HepG2 (cell line): ENCODE measurements at regions not wholly inside any gene's neighbourhood (a gene's known extent, or its start where the extent isn't known, plus 50 kb on each side); places are given as distances from the start of the nearest gene placed in this dataset.

Source experiments
- DR1 ChIP-seq: sonication (generic); formaldehyde crosslinking; IDR thresholded peaks from 2 replicates; pipeline ENCODE4 v1.8.0; 2021; ENCODE audit warnings: mild to moderate bottlenecking, missing genetic modification reagents, inconsistent platforms
- GATA4 ChIP-seq: sonication (generic); IDR thresholded peaks from 2 replicates; pipeline ENCODE4 v1.6.1; 2016; ENCODE audit warnings: antibody characterized with exemption, low read depth, borderline replicate concordance
- GTF3A ChIP-seq: sonication (generic); formaldehyde crosslinking; conservative IDR thresholded peaks from 2 replicates; pipeline ENCODE4 v1.4.0; 2020; ENCODE audit warnings: mild to moderate bottlenecking, missing genetic modification reagents
- HHEX ChIP-seq: IDR thresholded peaks from 2 replicates; pipeline ENCODE4 v1.6.1; 2016; ENCODE audit warnings: control low read depth
- HOXA5 ChIP-seq: sonication (generic); formaldehyde crosslinking; IDR thresholded peaks from 2 replicates; pipeline ENCODE4 v1.4.0; 2020; ENCODE audit warnings: missing genetic modification reagents
- MIER3 ChIP-seq: IDR thresholded peaks from 2 replicates; pipeline ENCODE4 v1.6.1; 2016; ENCODE audit warnings: missing compliant biosample characterization, borderline replicate concordance
- ZBTB20 ChIP-seq: sonication (generic); formaldehyde crosslinking; IDR thresholded peaks from 2 replicates; pipeline ENCODE4 v1.8.1; 2023; ENCODE audit warnings: missing genetic modification reagents, low read depth, mild to moderate bottlenecking, borderline replicate concordance
- TF ChIP-seq, protein P1 (sequence below): sonication (generic); formaldehyde crosslinking; IDR thresholded peaks from 2 replicates; pipeline ENCODE4 v1.4.0; 2020; ENCODE audit warnings: mild to moderate bottlenecking, missing genetic modification reagents
- TF ChIP-seq, protein P2 (sequence below): sonication (generic); formaldehyde crosslinking; IDR thresholded peaks from 2 replicates; pipeline ENCODE4 v1.4.0; 2020; ENCODE audit warnings: missing genetic modification reagents
- TF ChIP-seq, protein P3 (sequence below): sonication (generic); formaldehyde crosslinking; IDR thresholded peaks from 2 replicates; pipeline ENCODE4 v1.4.0; 2020; ENCODE audit warnings: missing genetic modification reagents
- TF ChIP-seq, protein P4 (sequence below): sonication (generic); formaldehyde crosslinking; IDR thresholded peaks from 2 replicates; pipeline ENCODE4 v1.8.1; 2022; ENCODE audit warnings: mild to moderate bottlenecking, missing genetic modification reagents

DNA sequence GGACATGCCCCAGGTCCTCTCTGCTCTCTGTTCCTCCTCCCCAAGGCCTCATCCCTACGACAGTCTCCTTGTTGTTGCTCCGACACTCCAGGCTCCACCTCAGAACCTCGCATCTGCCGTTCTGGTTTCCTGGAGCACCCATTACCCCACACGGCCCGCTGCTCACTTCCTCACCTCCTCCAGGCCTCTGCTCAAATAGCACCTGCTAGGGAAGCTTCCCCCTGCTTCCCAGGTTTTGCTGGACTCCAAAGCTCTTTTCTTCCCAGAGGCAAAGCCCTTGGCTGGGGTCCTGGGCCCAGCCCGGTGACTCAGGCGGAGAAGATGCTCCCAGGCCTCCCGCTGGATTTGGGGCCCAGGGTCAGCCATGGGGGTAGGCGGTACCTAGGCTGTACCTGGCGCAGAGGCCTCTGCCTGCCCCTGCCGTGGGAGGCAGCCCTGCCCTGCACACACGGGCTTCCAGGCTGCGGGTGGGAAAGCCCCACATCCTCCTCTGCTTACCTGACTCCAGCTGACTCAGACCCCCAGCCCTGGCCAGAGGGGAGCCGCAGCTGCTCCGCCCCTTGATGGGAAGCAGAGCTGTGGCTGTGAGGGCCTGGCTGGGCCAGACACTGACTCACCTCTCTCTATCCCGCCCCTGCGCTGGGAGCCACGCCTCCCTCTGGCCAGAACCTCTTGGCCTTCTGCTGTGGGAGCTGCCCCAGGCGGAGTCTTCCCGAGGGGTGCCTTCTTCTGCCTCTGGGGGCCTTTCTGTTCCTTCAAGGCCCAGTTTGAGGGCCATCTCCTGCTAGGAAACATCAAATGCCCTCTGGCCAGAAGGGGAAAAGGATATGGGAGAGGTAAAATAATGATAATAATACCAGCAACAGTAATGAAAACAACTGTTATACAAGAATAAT is 130.5 kb downstream of the CEBPB start (continued):
- TF ChIP-seq, protein P1, sequence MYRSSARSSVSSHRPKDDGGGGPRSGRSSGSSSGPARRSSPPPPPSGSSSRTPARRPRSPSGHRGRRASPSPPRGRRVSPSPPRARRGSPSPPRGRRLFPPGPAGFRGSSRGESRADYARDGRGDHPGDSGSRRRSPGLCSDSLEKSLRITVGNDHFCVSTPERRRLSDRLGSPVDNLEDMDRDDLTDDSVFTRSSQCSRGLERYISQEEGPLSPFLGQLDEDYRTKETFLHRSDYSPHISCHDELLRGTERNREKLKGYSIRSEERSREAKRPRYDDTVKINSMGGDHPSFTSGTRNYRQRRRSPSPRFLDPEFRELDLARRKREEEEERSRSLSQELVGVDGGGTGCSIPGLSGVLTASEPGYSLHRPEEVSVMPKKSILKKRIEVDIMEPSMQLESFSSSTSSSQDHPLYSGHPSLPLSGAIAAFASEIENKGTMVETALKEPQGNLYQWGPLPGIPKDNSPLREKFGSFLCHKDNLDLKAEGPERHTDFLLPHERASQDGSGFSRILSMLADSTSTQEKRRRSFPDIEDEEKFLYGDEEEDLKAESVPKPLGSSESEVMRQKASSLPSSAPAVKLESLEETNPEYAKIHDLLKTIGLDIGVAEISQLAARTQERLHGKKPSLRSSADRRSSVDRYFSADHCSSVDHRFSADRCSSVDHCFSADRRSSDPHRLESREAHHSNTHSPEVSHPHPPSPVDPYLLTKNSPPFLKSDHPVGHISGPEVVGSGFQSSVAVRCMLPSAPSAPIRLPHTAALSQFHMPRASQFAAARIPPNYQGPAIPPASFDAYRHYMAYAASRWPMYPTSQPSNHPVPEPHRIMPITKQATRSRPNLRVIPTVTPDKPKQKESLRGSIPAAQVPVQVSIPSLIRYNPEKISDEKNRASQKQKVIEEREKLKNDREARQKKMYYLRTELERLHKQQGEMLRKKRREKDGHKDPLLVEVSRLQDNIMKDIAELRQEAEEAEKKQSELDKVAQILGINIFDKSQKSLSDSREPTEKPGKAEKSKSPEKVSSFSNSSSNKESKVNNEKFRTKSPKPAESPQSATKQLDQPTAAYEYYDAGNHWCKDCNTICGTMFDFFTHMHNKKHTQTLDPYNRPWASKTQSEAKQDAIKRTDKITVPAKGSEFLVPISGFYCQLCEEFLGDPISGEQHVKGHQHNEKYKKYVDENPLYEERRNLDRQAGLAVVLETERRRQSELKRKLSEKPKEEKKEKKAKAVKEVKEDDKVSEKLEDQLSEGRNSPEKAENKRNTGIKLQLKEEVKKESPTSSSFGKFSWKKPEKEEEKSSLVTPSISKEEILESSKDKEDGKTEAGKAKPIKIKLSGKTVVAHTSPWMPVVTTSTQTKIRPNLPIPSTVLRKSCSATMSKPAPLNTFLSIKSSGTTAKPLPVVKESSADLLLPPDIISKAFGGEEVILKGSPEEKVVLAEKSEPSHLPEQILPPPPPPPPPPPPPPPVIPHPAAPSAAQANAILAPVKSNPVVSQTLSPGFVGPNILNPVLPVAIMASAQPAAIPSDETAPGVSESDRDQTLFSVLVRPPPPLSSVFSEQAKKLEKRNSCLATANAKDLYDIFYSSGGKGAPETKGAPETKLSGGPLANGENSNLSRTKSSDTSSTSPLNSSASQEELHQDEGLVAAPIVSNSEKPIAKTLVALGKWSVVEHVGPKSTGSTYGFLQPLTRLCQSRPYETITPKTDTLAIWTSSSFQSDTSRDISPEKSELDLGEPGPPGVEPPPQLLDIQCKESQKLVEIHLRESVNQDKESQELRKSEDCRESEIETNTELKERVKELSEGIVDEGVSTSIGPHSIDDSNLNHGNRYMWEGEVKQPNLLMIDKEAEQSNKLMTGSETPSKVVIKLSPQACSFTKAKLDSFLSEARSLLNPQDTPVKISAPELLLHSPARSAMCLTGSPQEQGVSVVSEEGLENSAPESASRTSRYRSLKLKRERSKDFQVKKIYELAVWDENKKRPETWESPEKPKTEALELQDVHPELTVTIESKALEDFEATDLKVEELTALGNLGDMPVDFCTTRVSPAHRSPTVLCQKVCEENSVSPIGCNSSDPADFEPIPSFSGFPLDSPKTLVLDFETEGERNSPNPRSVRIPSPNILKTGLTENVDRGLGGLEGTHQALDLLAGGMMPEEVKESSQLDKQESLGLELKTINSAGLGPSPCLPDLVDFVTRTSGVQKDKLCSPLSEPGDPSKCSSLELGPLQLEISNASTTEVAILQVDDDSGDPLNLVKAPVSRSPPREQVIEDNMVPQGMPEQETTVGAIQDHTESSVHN: 0 out of 2 replicates have a peak, but pooled peaks have one; percentile 50
- TF ChIP-seq ZBTB20 (CRISPR knock-in tag): peak; percentile 87
- no peak for TF ChIP-seq GATA4
- TF ChIP-seq, protein P2, sequence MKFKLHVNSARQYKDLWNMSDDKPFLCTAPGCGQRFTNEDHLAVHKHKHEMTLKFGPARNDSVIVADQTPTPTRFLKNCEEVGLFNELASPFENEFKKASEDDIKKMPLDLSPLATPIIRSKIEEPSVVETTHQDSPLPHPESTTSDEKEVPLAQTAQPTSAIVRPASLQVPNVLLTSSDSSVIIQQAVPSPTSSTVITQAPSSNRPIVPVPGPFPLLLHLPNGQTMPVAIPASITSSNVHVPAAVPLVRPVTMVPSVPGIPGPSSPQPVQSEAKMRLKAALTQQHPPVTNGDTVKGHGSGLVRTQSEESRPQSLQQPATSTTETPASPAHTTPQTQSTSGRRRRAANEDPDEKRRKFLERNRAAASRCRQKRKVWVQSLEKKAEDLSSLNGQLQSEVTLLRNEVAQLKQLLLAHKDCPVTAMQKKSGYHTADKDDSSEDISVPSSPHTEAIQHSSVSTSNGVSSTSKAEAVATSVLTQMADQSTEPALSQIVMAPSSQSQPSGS: no peak
- TF ChIP-seq DR1 (CRISPR knock-in tag): no peak; the same call in 1 of the 2 replicates
- TF ChIP-seq HHEX (CRISPR knock-in tag): no peak
- peak; percentile 62; the same call in 1 of the 2 replicates for TF ChIP-seq MIER3 (CRISPR knock-in tag)
- TF ChIP-seq GTF3A (CRISPR knock-in tag): peak; percentile 64
- TF ChIP-seq HOXA5: peak; percentile 75; the same call in 1 of the 2 replicates
- TF ChIP-seq, protein P3, sequence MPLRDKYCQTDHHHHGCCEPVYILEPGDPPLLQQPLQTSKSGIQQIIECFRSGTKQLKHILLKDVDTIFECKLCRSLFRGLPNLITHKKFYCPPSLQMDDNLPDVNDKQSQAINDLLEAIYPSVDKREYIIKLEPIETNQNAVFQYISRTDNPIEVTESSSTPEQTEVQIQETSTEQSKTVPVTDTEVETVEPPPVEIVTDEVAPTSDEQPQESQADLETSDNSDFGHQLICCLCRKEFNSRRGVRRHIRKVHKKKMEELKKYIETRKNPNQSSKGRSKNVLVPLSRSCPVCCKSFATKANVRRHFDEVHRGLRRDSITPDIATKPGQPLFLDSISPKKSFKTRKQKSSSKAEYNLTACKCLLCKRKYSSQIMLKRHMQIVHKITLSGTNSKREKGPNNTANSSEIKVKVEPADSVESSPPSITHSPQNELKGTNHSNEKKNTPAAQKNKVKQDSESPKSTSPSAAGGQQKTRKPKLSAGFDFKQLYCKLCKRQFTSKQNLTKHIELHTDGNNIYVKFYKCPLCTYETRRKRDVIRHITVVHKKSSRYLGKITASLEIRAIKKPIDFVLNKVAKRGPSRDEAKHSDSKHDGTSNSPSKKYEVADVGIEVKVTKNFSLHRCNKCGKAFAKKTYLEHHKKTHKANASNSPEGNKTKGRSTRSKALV (CRISPR knock-in tag): no peak
- TF ChIP-seq, protein P4, sequence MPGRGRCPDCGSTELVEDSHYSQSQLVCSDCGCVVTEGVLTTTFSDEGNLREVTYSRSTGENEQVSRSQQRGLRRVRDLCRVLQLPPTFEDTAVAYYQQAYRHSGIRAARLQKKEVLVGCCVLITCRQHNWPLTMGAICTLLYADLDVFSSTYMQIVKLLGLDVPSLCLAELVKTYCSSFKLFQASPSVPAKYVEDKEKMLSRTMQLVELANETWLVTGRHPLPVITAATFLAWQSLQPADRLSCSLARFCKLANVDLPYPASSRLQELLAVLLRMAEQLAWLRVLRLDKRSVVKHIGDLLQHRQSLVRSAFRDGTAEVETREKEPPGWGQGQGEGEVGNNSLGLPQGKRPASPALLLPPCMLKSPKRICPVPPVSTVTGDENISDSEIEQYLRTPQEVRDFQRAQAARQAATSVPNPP: no peak
